NCI-H2196 (cell line): ENCODE measurements at regions not wholly inside any gene's neighbourhood (a gene's known extent, or its start where the extent isn't known, plus 50 kb on each side); places are given as distances from the start of the nearest gene placed in this dataset.

ENCODE experiments used
- DNase-seq: peaks from one replicate; lab custom pipeline; 2025; ENCODE audit not compliant: unreplicated experiment; lab: John Stamatoyannopoulos, UW

GRCh38 chr13:83350569-83350968 is 531.7 kb downstream of the SLITRK1 start:
- no peak for DNase-seq

- no peak for DNase-seq
Observed at GRCh38 chr13:83344518-83344917, 537.8 kb downstream of the SLITRK1 start.

DNA sequence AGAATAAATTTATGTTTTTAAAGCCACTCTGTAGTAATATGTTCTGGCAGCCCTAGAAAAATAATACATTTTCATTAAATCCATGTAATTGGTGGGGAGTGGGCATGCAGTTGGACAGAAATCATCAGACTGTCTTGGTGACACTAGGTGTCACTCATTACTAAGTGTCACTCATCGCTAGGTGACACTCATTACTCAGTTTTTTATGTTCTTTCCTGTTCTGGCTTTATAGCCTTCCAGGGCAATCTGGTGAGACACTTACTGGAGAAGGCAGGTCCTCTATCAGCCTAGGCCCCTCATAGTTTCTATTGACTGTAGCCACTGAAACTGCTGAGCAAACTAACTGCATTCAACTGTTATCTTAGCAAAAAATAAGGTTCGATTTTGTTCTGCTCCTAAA is 542.1 kb downstream of the SLITRK1 start:
- DNase-seq: no peak

DNA sequence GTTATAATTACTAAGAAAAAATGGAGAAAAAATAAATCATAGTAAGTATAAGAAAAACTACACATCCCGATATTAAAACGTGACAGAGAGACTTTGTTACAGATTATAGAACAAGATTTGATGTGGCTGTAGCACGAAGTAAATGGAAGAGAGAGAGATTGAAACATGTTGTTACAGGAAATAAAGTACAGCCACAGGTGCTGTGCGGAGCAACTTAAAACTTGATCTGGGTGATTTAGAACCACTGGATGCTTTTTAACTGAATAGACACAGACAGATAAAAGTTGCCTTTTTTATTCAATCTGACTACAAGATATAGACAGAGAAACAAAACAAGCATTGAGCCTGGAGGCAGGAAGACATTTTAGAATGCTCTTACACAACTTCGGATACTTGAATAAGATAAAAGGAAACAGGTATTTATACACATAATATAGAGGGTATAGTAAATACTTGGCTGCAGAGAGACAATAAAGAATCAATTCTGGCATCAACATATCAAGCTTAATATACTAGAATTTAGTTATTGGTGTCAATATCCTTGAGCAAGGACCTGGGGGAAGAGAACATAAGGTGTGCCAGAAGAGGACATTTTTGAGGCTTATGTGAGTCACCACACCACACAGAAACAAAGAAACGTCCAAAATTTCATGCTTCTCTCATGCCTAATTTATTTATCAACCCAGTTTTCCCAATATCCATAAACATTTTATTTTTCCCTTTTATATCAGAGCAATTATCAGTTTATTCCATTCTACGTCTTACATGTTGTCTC is 548.5 kb downstream of the SLITRK1 start:
- no peak for DNase-seq

- DNase-seq: no peak
Observed at GRCh38 chr13:83332751-83333150, 549.5 kb downstream of the SLITRK1 start.

GRCh38 chr13:83327091-83327490 is 555.2 kb downstream of the SLITRK1 start:
- DNase-seq: no peak

DNA sequence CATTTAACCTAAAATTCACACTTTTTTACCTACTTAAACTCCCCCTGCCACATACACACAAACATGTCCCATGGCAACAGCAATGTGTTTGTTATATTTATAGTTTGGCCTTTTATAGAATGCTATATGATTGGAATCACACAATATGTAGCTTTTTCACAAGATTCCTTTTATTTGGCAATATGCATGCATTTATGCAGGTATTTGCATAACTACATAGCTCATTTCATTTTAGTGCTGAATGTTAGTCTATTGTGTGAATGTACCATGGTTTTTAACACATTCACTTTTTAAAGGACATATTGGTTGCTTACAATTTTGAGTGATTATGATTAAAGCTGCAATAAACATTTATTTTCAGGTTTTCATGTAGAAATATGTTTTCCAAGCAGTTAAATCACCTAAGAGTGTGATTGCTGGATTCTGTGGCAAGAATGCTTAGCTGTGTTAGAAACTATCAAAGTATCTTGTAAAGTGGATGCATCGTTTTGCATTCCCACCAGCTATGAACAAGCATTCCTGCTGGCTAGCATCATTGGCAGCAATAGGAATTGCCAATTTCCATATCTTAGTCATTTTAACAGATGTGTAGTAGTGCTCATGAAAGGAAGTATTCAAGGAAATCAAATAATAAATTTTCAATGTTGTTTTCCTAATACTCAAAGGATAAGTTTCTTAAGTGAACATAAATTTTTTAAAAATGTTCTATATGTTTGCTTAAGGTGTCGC is 557.0 kb downstream of the SLITRK1 start:
- no peak for DNase-seq

DNA sequence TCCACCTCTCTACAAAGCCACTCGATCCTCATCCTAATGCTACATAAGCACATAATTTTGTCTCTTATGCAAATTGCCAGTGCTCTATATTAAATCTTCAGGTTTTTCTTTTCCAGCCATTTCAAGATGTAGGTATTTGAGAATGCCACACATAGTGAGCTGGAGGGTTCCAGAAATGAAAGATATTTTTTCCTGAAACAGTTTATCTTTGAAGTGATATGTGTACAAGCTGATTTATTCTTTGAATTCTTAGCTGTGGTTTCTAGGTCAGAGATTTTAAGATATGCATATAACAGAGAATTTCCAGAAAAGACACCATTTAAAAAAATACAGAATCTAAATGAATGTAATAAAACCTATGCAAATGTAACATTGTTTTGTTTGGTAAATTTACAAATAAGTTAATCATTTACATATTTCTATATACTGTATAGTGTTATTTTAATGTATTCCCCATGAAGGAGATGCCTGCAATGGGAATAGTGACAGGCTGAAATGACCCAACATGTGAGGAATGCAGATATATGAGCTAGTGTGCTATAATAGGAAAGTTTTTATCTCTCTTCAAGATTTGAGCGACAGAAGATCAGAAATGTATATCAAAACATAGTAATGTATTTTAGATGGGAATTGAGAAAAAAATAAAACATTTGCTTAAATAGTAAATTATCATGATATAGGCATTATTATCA is 570.2 kb downstream of the SLITRK1 start:
- no peak for DNase-seq

- no peak for DNase-seq
Observed at GRCh38 chr13:83298617-83299016, 583.7 kb downstream of the SLITRK1 start.

DNA sequence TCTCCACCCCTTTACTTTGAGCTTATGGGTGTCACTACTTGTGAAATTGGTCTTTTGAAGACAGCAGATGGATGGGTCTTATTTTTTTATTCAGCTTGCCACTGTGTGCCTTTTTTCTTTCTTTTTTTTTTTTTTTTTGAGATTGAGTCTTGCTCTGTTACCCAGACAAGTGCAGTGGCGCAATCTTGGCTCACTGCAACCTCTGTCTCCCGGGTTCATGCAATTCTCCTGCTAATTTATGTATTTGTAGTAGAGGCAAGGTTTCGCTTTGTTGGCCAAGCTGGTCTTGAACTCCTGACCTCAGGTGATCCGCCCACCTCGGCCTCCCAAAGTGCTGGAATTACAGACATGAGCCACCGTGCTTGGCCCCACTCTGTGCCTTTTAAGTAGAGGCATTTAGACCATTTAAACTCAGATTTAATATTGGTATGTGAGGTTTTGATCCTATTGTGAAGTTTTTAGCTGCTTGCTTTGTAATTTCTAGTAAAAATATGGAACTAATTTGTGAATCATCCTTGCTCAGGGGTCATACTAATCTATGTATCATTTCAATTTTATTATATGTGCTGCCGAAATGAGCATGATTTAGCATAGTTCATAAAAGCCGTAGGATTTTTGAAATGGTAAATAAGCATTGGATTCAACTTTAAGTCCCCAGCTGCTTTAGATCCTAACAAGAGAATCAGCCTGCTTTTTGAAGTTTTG is 584.5 kb downstream of the SLITRK1 start:
- no peak for DNase-seq

- DNase-seq: no peak
Observed at GRCh38 chr13:83295686-83296085, 586.6 kb downstream of the SLITRK1 start.

- no peak for DNase-seq
Observed at GRCh38 chr13:83286737-83287136, 595.5 kb downstream of the SLITRK1 start.

DNA sequence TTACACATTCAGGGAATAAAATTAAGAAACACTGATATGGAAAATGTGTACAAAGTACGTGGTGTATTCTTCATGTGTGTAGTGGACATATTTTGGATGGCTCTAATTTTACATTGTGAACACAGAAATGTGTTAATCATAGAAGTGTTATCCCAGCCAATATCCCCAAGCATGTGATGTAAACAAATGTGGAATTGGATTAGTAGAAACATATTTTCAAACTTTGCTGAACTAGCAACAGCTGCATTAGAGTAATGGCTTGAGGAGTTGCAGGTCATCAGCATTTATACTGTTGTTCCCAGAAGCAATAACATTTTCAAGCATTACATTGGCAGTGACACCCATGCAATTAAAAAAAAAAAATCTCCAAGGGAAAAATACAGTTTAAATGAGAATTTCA is 600.6 kb downstream of the SLITRK1 start:
- DNase-seq: no peak

- DNase-seq: no peak
Observed at GRCh38 chr13:83274679-83275078, 607.6 kb downstream of the SLITRK1 start.

DNA sequence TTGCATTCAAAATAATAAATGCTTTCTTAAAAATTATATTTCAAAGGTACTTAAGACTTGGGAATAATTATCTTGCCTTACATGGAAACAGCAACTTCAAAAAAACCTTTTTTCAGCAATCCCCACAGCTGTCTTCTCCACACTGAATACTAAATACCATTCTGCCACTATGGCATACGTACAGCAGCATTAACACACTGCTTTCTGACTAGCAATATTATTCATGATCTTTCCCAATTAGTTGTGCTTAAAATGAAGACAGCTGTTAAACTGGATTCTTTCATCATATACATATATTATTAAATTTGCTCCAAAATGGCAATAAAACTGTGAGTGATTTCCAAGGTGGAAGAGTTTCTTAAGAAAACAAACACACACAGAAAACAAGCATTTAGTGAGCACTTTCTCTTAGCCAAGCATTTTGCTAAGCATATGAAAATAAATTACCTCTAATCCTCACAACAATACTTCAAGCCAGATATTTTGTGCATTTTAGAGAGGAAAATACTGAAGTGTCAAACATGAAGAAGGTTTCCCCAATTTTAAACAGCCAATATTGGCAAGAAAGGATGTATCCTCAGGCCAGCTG is 609.5 kb downstream of the SLITRK1 start:
- DNase-seq: no peak

- no peak for DNase-seq
Observed at GRCh38 chr13:83272076-83272475, 610.2 kb downstream of the SLITRK1 start.

GRCh38 chr13:83265279-83265678 is 617.0 kb downstream of the SLITRK1 start:
- DNase-seq: no peak

GRCh38 chr13:83248751-83249150 is 633.5 kb downstream of the SLITRK1 start:
- DNase-seq: no peak

GRCh38 chr13:83232626-83233025 is 649.6 kb downstream of the SLITRK1 start:
- DNase-seq: no peak

DNA sequence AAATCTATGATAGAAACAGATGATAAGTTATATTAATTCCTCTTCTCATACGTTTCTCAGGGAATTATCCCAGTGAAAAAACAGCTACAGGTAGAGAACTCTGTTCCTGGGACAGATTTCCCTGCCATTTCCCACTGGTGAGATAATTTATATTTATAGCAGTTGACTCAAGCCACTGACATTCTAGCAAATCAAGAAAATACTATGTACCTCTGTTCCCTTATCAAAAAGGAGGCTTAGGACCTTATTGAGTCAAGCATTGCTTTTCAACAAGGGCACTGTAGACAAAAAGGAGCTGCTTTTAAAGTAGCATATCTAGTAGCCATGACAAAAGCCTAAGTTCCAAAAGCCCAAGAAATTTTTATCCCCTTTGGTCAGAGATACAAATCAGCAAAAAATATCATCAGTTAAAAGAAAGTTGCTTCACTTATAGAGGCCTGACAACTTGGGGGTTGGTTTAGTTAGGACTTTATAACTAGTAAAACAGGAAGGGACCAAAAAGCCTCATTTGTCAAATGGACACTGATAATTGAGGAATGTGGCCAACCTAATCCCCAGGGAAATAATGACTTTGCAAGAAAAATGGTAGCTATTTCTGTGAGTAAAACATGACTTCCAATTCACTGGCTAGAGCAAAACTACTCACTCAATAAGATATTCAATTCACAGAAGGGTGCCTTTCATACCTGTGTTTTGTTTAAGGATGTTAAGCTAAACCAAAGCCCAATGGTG is 652.5 kb downstream of the SLITRK1 start:
- no peak for DNase-seq
